SK-N-SH (cell line): ENCODE measurements at regions not wholly inside any gene's neighbourhood (a gene's known extent, or its start where the extent isn't known, plus 50 kb on each side); places are given as distances from the start of the nearest gene placed in this dataset.

Source experiments
- CTCF ChIA-PET: fragments of 300-600, 350-600 bp; formaldehyde crosslinking; extraction: SDS; loops from one replicate; lab custom pipeline; 2021; lab: Yijun Ruan, JAX
- POLR2A ChIA-PET: fragments of 350-600 bp; sonication (Branson Sonifier 250); formaldehyde crosslinking; extraction: SDS; loops from one replicate; lab custom pipeline; 2020; ENCODE audit warnings: antibody characterized with exemption, inconsistent platforms; lab: Yijun Ruan, JAX
- DNase-seq: peaks from one replicate; pipeline ENCODE4 v3.0.0; 2012
- H2AFZ ChIP-seq: fragments of 200-600 bp; sonication (generic); 2 replicates; pipeline ENCODE4 v1.8.1; 2016; ENCODE audit warnings: antibody characterized with exemption, mild to moderate bottlenecking, low read depth
- H3F3A ChIP-seq: fragments of 200-600 bp; sonication (generic); replicated peaks from 2 replicates; pipeline ENCODE3; 2016; ENCODE audit warnings: antibody characterized with exemption, mild to moderate bottlenecking; ENCODE audit not compliant: insufficient read depth
- H3K27ac ChIP-seq, 2 experiments: fragments of 200-500 bp in 1 of 2; fragments of 200-600 bp in 1 of 2; sonication (Bioruptor generic) in 1 of 2; sonication (generic), shearing (Covaris generic) in 1 of 2; 2 replicates each; pipeline versions ENCODE4 v1.5.1 to v1.6.1; 2014 to 2016; ENCODE audit warnings: low read depth in 2 of 2, inconsistent platforms in 1 of 2, low read length in 1 of 2, mild to moderate bottlenecking in 1 of 2, mixed read lengths in 1 of 2
- H3K27me3 ChIP-seq: fragments of 200-600 bp; sonication (generic), shearing (Covaris generic); 2 replicates; pipeline ENCODE4 v1.6.1; 2016; ENCODE audit warnings: mixed run types; ENCODE audit not compliant: insufficient read depth
- H3K36me3 ChIP-seq, 2 experiments: fragments of 200-500 bp in 1 of 2; fragments of 200-600 bp in 1 of 2; sonication (Bioruptor generic) in 1 of 2; sonication (generic) in 1 of 2; replicated peaks in 1 of 2; 2 replicates each; pipeline versions ENCODE3 to v1.5.1; 2014 to 2016; ENCODE audit warnings: low read length in 1 of 2, mild to moderate bottlenecking in 1 of 2; ENCODE audit not compliant: insufficient read depth in 2 of 2, control insufficient read depth in 1 of 2
- H3K4me1 ChIP-seq, 2 experiments: fragments of 200-500 bp in 1 of 2; fragments of 200-600 bp in 1 of 2; sonication (Bioruptor generic) in 1 of 2; sonication (generic), shearing (Covaris generic) in 1 of 2; 2 replicates each; pipeline versions ENCODE4 v1.5.1 to v1.6.1; 2014 to 2016; ENCODE audit warnings: low read depth in 1 of 2, low read length in 1 of 2, mixed run types in 1 of 2; ENCODE audit not compliant: insufficient read depth in 2 of 2, control insufficient read depth in 1 of 2
- H3K4me2 ChIP-seq: fragments of 200-600 bp; sonication (generic), shearing (Covaris generic); 2 replicates; pipeline ENCODE4 v1.6.1; 2017; ENCODE audit warnings: mixed run types
- H3K4me3 ChIP-seq, 2 experiments: fragments of 200-500 bp in 1 of 2; fragments of 200-600 bp in 1 of 2; sonication (Bioruptor generic) in 1 of 2; sonication (generic), shearing (Covaris generic) in 1 of 2; 2 replicates each; pipeline versions ENCODE4 v1.5.1 to v1.8.1; 2014 to 2016; ENCODE audit warnings: low read depth in 2 of 2, inconsistent platforms in 1 of 2, low read length in 1 of 2, mild to moderate bottlenecking in 1 of 2, mixed read lengths in 1 of 2, moderate library complexity in 1 of 2
- H3K79me2 ChIP-seq: fragments of 200-600 bp; sonication (generic); 2 replicates; pipeline ENCODE4 v1.8.1; 2017; ENCODE audit warnings: mild to moderate bottlenecking; ENCODE audit not compliant: insufficient read depth
- H3K9ac ChIP-seq: fragments of 200-600 bp; sonication (generic); 2 replicates; pipeline ENCODE4 v1.6.1; 2017; ENCODE audit warnings: mixed run types
- H3K9me2 ChIP-seq: fragments of 200-600 bp; sonication (generic); 2 replicates; pipeline ENCODE4 v1.6.1; 2017; ENCODE audit warnings: mixed run types
- H3K9me3 ChIP-seq: fragments of 200-600 bp; sonication (generic); 2 replicates; pipeline ENCODE4 v1.6.1; 2017; ENCODE audit warnings: mixed run types, mild to moderate bottlenecking, moderate library complexity
- H4K20me1 ChIP-seq: fragments of 200-600 bp; sonication (generic); 2 replicates; pipeline ENCODE4 v1.6.1; 2017; ENCODE audit warnings: mild to moderate bottlenecking, mixed run types; ENCODE audit not compliant: insufficient read depth
- EZH2phosphoT487 ChIP-seq: fragments of 200-600 bp; sonication (generic); IDR thresholded peaks from 2 replicates; pipeline ENCODE4 v1.6.1; 2017; ENCODE audit warnings: low read depth, mixed run types, mild to moderate bottlenecking, antibody characterized with exemption, moderate library complexity, borderline replicate concordance
- FOSL2 ChIP-seq: IDR thresholded peaks from 2 replicates; pipeline ENCODE4 v1.4.0; 2012; ENCODE audit warnings: low read depth, mild to moderate bottlenecking, moderate library complexity, borderline replicate concordance
- FOXJ3 ChIP-seq: sonication (generic); formaldehyde crosslinking; IDR thresholded peaks from 2 replicates; pipeline ENCODE4 v1.5.1; 2020; ENCODE audit warnings: mild to moderate bottlenecking, missing genetic modification reagents
- FOXM1 ChIP-seq: IDR thresholded peaks from 2 replicates; pipeline ENCODE4 v1.4.0; 2012; ENCODE audit warnings: low read depth, mild to moderate bottlenecking
- GABPA ChIP-seq: IDR thresholded peaks from 2 replicates; pipeline ENCODE4 v1.4.0; 2012; ENCODE audit warnings: low read depth, mild to moderate bottlenecking
- GATA2 ChIP-seq: sonication (generic); formaldehyde crosslinking; IDR thresholded peaks from 2 replicates; pipeline ENCODE4 v1.5.0; 2020; ENCODE audit warnings: mild to moderate bottlenecking, missing genetic modification reagents
- MXI1 ChIP-seq: IDR thresholded peaks from 2 replicates; pipeline ENCODE4 v1.6.1; 2012; ENCODE audit warnings: mild to moderate bottlenecking, low read depth, low read length, improper control_type of control experiment
- RAD21 ChIP-seq: IDR thresholded peaks from 2 replicates; pipeline ENCODE4 v1.6.1; 2012; ENCODE audit warnings: mild to moderate bottlenecking, low read length
- RCOR1 ChIP-seq: fragments of 150-350 bp; IDR thresholded peaks from 2 replicates; pipeline ENCODE4 v1.6.1; 2017; ENCODE audit warnings: antibody characterized with exemption, low read length
- RFX5 ChIP-seq: IDR thresholded peaks from 2 replicates; pipeline ENCODE4 v1.6.1; 2012; ENCODE audit warnings: mild to moderate bottlenecking, improper control_type of control experiment, low read length
- RXRA ChIP-seq: IDR thresholded peaks from 2 replicates; pipeline ENCODE4 v1.4.0; 2012; ENCODE audit warnings: low read depth, mild to moderate bottlenecking, borderline replicate concordance
- SIN3A ChIP-seq: IDR thresholded peaks from 2 replicates; pipeline ENCODE4 v1.6.1; 2012; ENCODE audit warnings: low read depth, mild to moderate bottlenecking, low read length, moderate library complexity, borderline replicate concordance
- SMC3 ChIP-seq: IDR thresholded peaks from 2 replicates; pipeline ENCODE4 v1.6.1; 2012; ENCODE audit warnings: low read depth, low read length, improper control_type of control experiment
- TCF12 ChIP-seq: IDR thresholded peaks from 2 replicates; pipeline ENCODE4 v1.4.0; 2012
- YY1 ChIP-seq: IDR thresholded peaks from 2 replicates; pipeline ENCODE4 v1.4.0; 2012; ENCODE audit warnings: low read depth, mild to moderate bottlenecking
- WGBS: methylation state at CpG from one replicate; pipeline ENCODE4 v1.1.6; 2017; ENCODE audit warnings: low lambda C conversion rate; 5-methylcytosine and 5-hydroxymethylcytosine counted together
- TF ChIP-seq, protein P1 (sequence below): IDR thresholded peaks from 2 replicates; pipeline ENCODE4 v1.4.0; 2012; ENCODE audit warnings: low read depth, borderline replicate concordance
- TF ChIP-seq, protein P2 (sequence below): fragments of 150-350 bp; IDR thresholded peaks from 2 replicates; pipeline ENCODE4 v1.6.1; 2016; ENCODE audit warnings: mild to moderate bottlenecking, low read depth, low read length
- TF ChIP-seq, protein P3 (sequence below): IDR thresholded peaks from 2 replicates; pipeline ENCODE4; 2012

DNA sequence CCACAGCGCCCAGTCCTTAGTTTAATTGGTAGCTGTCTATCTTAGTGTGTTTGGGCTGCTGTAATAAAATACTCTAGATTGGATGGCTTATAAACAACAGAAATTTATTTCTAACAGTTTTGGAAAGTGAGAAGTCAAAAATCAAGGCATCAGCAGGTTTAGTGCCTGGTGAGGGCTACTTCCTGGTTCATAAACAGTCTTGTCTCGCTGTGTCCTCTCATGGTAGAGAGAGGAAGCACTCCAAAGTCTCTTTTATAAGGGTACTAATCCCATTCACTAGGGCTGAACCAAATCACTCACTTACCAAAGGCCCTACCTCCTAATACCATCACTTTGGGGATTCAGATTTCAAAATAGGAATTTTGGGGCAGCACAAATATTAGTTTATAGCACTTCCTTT, 336.9 kb upstream of the RSPO3 start:
- Histone ChIP-seq H3K27ac (no peak overlapping the region), H3K4me2 (no peak overlapping the region), H3K79me2 (no peaks in the 10 kb centered on the region), H3K9me3 (no peaks in the 10 kb centered on the region), H4K20me1 (no peaks in the 10 kb centered on the region), H3F3A (no peaks in the 10 kb centered on the region), H3K9ac (no peak overlapping the region), H3K4me3 (no peak overlapping the region), H3K36me3 (no peaks in the 10 kb centered on the region), H3K27me3 (peaks cover 4% of the 10 kb centered on the region; the same call in 1 of the 2 replicates), H3K4me1 (no peaks in the 10 kb centered on the region), H2AFZ (no peak overlapping the region), H3K9me2 (no peaks in the 10 kb centered on the region)
- WGBS, result 32% methylated on average over 2 of the region's 2 CpGs
- ChIA-PET POLR2A (no interaction called here), CTCF (interaction anchor here (1.9 kb wide), 1 partner anchor 23 kb away, joined by 11 read pairs; no protein-coding TSS in a partner anchor)
- DNase-seq, result no peak
- no peak for TF ChIP-seq YY1
- TF ChIP-seq MXI1, result no peak
- no peak for TF ChIP-seq SIN3A
- no peak for TF ChIP-seq TCF12
- TF ChIP-seq, protein P1, sequence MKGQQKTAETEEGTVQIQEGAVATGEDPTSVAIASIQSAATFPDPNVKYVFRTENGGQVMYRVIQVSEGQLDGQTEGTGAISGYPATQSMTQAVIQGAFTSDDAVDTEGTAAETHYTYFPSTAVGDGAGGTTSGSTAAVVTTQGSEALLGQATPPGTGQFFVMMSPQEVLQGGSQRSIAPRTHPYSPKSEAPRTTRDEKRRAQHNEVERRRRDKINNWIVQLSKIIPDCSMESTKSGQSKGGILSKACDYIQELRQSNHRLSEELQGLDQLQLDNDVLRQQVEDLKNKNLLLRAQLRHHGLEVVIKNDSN, result no peak
- TF ChIP-seq FOSL2, result no peak
- TF ChIP-seq, protein P2, sequence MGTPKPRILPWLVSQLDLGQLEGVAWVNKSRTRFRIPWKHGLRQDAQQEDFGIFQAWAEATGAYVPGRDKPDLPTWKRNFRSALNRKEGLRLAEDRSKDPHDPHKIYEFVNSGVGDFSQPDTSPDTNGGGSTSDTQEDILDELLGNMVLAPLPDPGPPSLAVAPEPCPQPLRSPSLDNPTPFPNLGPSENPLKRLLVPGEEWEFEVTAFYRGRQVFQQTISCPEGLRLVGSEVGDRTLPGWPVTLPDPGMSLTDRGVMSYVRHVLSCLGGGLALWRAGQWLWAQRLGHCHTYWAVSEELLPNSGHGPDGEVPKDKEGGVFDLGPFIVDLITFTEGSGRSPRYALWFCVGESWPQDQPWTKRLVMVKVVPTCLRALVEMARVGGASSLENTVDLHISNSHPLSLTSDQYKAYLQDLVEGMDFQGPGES, result no peak
- no peak for TF ChIP-seq RFX5
- no peak for TF ChIP-seq GATA2 (CRISPR knock-in tag)
- no peak for TF ChIP-seq EZH2phosphoT487
- no peak for TF ChIP-seq RXRA
- TF ChIP-seq, protein P3, sequence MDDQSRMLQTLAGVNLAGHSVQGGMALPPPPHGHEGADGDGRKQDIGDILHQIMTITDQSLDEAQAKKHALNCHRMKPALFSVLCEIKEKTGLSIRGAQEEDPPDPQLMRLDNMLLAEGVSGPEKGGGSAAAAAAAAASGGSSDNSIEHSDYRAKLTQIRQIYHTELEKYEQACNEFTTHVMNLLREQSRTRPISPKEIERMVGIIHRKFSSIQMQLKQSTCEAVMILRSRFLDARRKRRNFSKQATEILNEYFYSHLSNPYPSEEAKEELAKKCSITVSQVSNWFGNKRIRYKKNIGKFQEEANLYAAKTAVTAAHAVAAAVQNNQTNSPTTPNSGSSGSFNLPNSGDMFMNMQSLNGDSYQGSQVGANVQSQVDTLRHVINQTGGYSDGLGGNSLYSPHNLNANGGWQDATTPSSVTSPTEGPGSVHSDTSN, result no peak

DNA sequence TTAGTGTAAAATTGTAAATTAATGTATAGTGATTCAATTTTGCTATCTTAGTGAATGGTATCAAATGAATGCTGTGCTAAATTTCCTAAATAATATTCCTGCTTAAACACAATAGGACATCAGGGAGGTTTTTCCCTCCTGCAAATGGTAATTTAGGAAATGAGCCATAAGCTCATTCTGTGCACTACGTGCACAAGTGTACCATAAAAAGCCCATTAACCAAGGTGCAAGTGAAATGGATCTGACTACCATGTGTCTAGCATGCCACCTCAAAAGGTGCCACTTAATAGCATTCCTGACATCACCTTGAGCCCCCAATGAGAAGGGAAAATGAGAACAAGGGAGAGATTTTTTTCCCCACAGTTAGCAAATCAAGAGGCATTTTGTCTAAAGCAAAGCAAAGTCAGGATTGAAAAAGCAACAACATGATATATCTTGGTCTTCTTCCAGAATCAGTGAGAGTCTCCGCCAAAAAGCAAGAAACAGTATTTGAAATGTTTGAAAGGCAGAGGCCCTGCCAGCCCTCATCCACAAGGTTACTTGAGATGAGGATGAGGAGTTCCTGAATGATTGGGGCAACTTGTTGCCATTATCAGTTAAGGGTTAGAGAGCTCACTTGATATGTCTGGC, 334.2 kb upstream of the RSPO3 start:
- TF ChIP-seq FOXJ3 (no peak), MXI1 (no peak), SMC3 (no peak), FOXM1 (no peak), RCOR1 (no peak), FOSL2 (no peak), RXRA (no peak), RAD21 (no peak), GABPA (no peak), SIN3A (no peak)
- POLR2A ChIA-PET, result no interaction called here
- H3K4me3 ChIP-seq, result no peak overlapping the region
- H3K4me1 ChIP-seq, result no peaks in the 10 kb centered on the region; a peak in 1 of 4 replicates
- no peak overlapping the region for H3K9ac ChIP-seq
- WGBS, result 9% methylated on average over 2 of the region's 2 CpGs
- H3K27ac ChIP-seq, result no peak overlapping the region
- H3K9me2 ChIP-seq, result no peaks in the 10 kb centered on the region
- H3K4me2 ChIP-seq, result no peak overlapping the region
- no peak overlapping the region for H2AFZ ChIP-seq
- H3K27me3 ChIP-seq, result peaks cover 4% of the 10 kb centered on the region; the same call in 1 of the 2 replicates
- H4K20me1 ChIP-seq, result no peaks in the 10 kb centered on the region
- H3K79me2 ChIP-seq, result no peaks in the 10 kb centered on the region
- no peaks in the 10 kb centered on the region for H3K36me3 ChIP-seq
- no peaks in the 10 kb centered on the region for H3F3A ChIP-seq
- CTCF ChIA-PET, result interaction anchor here (1.0 kb wide), 1 partner anchor 41 kb away, joined by 3 read pairs; no protein-coding TSS in a partner anchor
- no peak for DNase-seq
- no peaks in the 10 kb centered on the region for H3K9me3 ChIP-seq
